Astrocyte of the spinal cord (primary cell): ENCODE measurements at regions not wholly inside any gene's neighbourhood (a gene's known extent, or its start where the extent isn't known, plus 50 kb on each side); places are given as distances from the start of the nearest gene placed in this dataset.

Experiments
- DNase-seq: peaks from one replicate; pipeline ENCODE4 v3.0.0; 2011; ENCODE audit warnings: low read depth, low spot score
- H3K4me3 ChIP-seq: 2 replicates; pipeline ENCODE4 v1.5.1; 2011; ENCODE audit warnings: low read depth, mild to moderate bottlenecking, low read length, moderate library complexity
- in situ Hi-C: cut with HindIII; loops from 2 replicates; pipeline ENCODE4 v1.10.0; 2017; ENCODE audit warnings: low sequenced_read_pairs
- TF ChIP-seq, protein P1 (sequence below): IDR thresholded peaks from 2 replicates; pipeline ENCODE4 v1.5.1; 2012; ENCODE audit warnings: low read depth, mild to moderate bottlenecking, low read length, inconsistent platforms

DNA sequence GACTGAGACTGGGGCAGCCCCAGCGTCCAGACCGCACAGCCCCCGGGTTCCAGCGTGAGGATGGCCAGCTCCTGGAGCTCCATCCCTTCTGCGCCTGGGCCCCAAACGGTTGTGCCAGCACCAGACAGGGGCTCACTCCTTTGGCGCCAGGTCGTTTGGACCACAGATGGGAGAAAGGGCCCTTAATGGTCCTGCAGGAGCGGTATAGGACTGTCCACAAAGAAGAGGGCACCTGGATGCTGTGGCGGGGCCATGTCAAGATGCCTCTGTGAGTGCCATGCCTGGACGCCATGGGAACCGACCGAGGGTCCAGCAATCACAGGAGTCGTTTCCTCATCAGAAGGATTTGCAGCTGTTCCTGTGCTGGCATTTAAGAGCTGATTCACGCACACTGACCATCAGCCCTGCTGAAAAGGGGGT, 82.7 kb downstream of the DLL1 start:
- no peak for DNase-seq
- no peak overlapping the region for H3K4me3 ChIP-seq
- in situ Hi-C loops: no loop called here
- TF ChIP-seq, protein P1, sequence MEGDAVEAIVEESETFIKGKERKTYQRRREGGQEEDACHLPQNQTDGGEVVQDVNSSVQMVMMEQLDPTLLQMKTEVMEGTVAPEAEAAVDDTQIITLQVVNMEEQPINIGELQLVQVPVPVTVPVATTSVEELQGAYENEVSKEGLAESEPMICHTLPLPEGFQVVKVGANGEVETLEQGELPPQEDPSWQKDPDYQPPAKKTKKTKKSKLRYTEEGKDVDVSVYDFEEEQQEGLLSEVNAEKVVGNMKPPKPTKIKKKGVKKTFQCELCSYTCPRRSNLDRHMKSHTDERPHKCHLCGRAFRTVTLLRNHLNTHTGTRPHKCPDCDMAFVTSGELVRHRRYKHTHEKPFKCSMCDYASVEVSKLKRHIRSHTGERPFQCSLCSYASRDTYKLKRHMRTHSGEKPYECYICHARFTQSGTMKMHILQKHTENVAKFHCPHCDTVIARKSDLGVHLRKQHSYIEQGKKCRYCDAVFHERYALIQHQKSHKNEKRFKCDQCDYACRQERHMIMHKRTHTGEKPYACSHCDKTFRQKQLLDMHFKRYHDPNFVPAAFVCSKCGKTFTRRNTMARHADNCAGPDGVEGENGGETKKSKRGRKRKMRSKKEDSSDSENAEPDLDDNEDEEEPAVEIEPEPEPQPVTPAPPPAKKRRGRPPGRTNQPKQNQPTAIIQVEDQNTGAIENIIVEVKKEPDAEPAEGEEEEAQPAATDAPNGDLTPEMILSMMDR: no peak

DNA sequence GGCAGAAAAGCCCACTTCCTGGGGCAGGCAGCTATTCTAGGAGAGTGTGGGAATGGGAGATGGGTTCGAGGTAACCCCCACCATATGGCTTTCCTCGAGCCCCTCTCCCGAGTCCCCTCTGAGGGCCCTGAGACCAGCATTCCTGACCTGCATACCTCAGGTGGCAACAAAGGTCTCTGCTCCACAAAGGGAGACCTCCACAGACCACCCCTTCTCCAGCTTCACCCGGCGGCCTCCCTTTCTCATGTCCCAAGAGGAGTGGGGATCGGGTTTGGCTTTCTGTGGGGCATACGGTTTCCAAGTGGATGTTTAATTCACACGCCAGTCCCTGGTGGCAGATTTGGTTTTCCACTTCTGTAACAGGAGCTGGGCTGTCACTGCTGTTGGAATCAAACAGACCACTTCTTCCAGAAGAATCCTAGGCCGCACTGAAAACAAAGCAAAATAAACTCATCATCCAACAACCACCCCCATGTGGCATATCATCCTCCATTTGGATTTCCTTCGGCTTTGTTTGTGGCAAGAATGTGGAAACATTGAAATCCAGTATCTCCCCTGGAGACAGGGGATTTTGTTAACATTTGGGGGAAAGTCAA, 83.2 kb downstream of the DLL1 start:
- TF ChIP-seq, protein P1: no peak

DNA sequence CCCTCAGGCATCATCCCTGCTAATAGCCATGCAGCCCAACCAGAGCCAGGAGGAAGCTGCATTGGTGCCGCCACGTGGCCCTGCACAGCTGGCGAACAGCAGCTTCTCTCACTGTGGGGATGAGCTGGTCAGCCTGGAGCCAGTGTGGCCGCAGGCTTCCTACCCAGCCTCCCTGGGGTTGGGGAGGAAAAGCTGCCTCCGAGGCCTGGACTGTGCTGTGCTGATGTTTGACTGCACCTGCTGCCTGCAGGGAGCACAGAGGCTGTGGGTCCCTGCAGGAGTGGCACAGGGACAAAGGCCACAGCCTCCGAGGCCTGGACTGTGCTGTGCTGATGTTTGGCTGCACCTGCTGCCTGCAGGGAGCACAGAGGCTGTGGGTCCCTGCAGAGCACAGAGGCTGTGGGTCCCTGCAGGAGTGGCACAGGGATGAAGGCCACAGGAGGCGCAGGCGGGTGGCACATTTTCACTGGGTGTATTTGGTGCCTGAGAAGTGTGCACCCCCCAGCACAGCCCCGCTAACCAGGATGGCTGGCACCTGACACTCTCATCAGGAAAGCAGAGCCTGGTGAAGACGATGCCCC, 83.9 kb downstream of the DLL1 start:
- DNase-seq: no peak
- H3K4me3 ChIP-seq: no peak overlapping the region
- in situ Hi-C loops: no loop called here
- TF ChIP-seq, protein P1: no peak

More for the DNA sequence above, 83.2 kb downstream of the DLL1 start:
- in situ Hi-C loops: no loop called here
- no peak for DNase-seq
- H3K4me3 ChIP-seq: no peak overlapping the region

DNA sequence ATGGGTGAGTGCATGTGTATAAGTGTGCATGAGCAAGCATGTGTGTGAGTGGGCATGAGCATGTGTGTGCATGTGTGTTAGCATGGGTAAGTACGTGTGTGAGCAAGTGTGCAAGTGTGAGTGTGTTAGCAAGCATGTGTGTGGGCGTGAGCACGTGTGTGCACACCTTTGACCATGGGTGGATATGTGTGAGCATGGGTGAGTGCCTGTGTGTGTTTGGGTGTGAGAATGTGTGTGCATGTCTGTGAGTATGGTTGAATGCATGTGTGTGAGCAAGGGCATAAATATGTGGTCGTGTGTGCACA, 84.6 kb downstream of the DLL1 start:
- in situ Hi-C loops: no loop called here
- H3K4me3 ChIP-seq: no peak overlapping the region
- TF ChIP-seq, protein P1: no peak
- no peak for DNase-seq

DNA sequence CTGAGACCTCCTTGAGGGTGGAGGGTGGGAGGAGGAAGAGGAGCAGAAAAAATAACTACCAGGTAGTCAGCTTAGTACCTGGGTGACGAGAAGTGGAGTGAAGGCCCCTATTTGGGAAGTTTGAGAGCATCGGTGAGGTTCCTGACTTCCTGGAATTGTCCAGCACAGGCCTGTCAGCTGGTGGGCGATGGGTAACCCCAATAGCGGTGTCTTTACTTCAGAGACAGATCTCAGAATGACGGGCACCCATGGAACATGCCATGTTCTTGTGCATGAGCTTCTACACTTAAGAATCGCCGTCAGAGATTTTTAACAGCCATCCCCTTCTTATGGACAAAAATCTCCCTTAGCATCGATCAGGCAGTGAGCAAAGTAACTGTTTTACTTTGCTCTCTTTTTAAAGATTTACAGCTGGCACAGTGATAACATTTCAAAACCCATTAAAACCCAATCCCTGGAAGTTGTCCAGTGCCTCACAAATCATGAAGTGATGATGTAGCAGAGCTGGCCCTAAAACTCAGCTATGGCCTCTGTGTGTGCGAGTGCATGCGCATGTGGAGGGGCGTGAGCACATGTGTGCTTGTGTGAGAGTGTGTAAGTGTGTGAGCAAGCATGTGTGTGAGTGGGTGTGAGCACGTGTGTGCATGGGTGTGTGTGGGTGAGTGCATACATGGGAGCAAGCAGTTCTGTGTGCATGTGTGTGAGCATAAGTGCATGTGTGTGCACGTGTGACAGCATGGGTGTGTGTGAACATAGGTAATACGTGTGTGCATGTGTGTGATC, 85.2 kb downstream of the DLL1 start:
- TF ChIP-seq, protein P1: no peak
- no peak for DNase-seq
- in situ Hi-C loops: no loop called here
- H3K4me3 ChIP-seq: no peak overlapping the region

DNA sequence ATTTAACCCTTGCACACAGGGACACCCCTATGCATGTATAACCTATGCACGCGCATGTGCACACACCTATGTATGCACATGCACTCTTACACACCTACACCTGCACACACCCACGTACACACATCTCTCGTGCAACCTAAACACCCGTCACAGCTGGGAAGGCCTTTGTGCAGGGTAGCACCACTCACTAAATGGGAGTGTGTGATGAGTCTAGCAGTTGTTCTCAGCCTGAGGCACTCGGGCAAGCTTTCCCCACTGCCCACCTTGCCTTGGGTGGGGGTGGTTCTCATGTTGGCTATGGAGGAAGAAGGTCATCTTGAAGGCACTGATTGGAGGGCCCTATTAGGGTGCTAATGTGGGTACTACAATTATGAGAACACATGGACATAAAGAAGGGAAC, 85.8 kb downstream of the DLL1 start:
- in situ Hi-C loops: no loop called here
- DNase-seq: no peak
- no peak overlapping the region for H3K4me3 ChIP-seq
- TF ChIP-seq, protein P1: no peak
